ENCODE measurements at regions not wholly inside any gene's neighbourhood (a gene's known extent, or its start where the extent isn't known, plus 50 kb on each side); places are given as distances from the start of the nearest gene placed in this dataset.
A peak's percentile ranks its signal among the peaks of the same experiment; 100 is the strongest.

DNA sequence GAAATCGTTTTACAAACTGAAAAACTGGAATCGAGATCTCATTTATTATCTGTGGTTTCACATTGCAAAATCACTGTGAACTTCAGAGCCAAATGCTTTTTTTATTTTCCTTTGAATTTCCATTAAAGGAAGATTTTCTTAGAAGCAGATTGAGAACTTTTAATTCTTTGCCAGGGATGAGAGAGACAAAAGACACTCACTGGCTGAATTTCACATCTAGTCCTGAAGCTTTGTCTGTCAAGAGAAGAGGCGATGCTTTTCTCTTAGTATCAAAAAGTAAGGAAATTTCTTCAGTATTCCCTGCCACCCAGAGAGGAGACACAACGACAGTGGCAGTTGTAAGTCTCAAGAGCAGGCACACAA lies 141.8 kb downstream of the TMEM200A start:
- no peak for DNase-seq
- Histone ChIP-seq H3K4me3 (no peak overlapping the region), H3K9me3 (no peaks in the 10 kb centered on the region), H3K36me3 (no peaks in the 10 kb centered on the region), H3K27ac (no peak overlapping the region), H3K4me1 (no peaks in the 10 kb centered on the region), H3K27me3 (no peaks in the 10 kb centered on the region)
- ATAC-seq = no peak
- TF ChIP-seq CTCF (IDR thresholded peaks at IDR 0.05) = no peak
- intact Hi-C loops (cut with DNase I) = no loop called here

DNA sequence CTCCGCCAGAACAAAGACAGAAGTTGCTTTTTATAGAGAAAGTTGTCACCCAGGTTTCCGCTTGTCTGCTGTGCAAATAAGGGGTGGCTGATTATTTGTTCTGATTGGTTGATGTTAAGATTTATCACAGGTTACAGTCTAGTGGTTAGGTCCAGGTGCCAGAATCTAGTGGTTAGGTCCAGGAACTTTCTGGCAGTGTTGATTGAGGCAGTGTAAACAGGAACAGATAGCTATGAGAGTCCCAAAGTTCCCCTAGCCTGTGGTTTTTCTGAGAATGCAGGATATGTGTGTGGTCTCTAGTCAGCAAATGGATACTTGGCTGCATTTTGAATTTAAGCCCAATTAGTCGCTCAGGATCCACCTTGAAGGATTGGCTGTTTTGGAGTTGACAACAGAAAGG lies 148.0 kb downstream of the TMEM200A start:
- H3K27me3 ChIP-seq = no peaks in the 10 kb centered on the region
- no peak for TF ChIP-seq CTCF (IDR thresholded peaks at IDR 0.05)
- ATAC-seq (peak; percentile 79), DNase-seq (peak in 2 of 4 donors; percentile 5 to 13)
- no peak overlapping the region for H3K4me3 ChIP-seq
- no peaks in the 10 kb centered on the region for H3K9me3 ChIP-seq
- no peaks in the 10 kb centered on the region for H3K36me3 ChIP-seq
- H3K4me1 ChIP-seq = no peaks in the 10 kb centered on the region
- no peak overlapping the region for H3K27ac ChIP-seq
- intact Hi-C loops (cut with DNase I) = no loop called here

DNA sequence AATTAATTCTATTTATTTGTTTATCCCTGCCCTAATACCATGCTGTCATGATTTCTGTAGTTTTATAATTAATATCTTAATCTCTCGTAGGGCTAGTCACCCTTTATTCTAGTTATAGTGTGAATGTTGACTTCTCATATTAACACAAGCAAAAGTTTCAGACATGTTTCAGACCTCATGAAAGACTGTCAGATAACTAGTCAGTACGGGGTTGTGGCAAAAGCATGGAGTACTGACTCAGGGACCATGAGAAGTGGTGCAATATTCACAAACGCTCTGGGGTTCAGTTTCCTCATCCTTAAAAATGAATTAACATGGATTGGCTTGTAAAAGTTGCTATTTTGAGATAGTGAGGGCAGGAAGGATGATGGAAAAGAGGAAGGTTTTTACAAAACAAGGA lies 148.9 kb downstream of the TMEM200A start:
- Histone ChIP-seq H3K9me3 (no peaks in the 10 kb centered on the region), H3K4me1 (no peaks in the 10 kb centered on the region), H3K27me3 (no peaks in the 10 kb centered on the region), H3K36me3 (no peaks in the 10 kb centered on the region), H3K4me3 (no peak overlapping the region), H3K27ac (no peak overlapping the region)
- ATAC-seq (no peak), DNase-seq (no peak)
- intact Hi-C loops (cut with DNase I) = no loop called here
- no peak for TF ChIP-seq CTCF (IDR thresholded peaks at IDR 0.05)

DNA sequence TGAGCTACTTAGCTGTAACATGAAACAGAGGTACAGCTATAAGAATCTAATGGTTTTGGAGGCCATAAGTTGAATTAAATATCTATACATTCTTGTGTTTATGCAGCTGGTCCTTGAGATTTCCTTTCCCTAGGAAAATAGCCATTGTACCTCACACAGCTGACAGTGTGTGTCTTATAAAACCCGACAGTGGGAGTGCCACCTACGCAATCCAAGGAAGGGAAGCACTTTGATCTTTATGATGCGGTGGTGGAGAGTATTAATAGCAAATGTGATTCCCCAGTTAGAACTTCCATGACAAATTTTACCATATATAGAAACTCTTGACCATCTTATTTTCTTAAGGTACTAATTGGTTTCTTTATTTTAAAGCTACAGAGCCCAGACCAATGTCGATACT lies 149.5 kb downstream of the TMEM200A start:
- Histone ChIP-seq H3K4me3 (no peak overlapping the region), H3K27ac (no peak overlapping the region), H3K9me3 (no peaks in the 10 kb centered on the region), H3K27me3 (no peaks in the 10 kb centered on the region), H3K4me1 (no peaks in the 10 kb centered on the region), H3K36me3 (no peaks in the 10 kb centered on the region)
- ATAC-seq (no peak), DNase-seq (no peak)
- intact Hi-C loops (cut with DNase I) = no loop called here
- TF ChIP-seq CTCF (IDR thresholded peaks at IDR 0.05) = no peak

GRCh38 chr6:130516604-130517003 lies 150.8 kb downstream of the TMEM200A start:
- ATAC-seq (no peak), DNase-seq (no peak)
- no peak overlapping the region for H3K27ac ChIP-seq
- H3K36me3 ChIP-seq = no peaks in the 10 kb centered on the region
- no peaks in the 10 kb centered on the region for H3K4me1 ChIP-seq
- intact Hi-C loops (cut with DNase I) = no loop called here
- no peaks in the 10 kb centered on the region for H3K27me3 ChIP-seq
- no peak for TF ChIP-seq CTCF (IDR thresholded peaks at IDR 0.05)
- H3K9me3 ChIP-seq = no peaks in the 10 kb centered on the region
- no peak overlapping the region for H3K4me3 ChIP-seq
